Heart left ventricle (tissue), 16 donors: ENCODE measurements at regions not wholly inside any gene's neighbourhood (a gene's known extent, or its start where the extent isn't known, plus 50 kb on each side); places are given as distances from the start of the nearest gene placed in this dataset.

ENCODE experiments used
- ATAC-seq, 4 donors: fragments of 200-7000 bp; cut with Tn5 transposase; one replicate each; pipeline ENCODE4 v1.9.1; 2020 to 2022; ENCODE audit warnings: moderate library complexity in 4 of 4, mild to moderate bottlenecking in 3 of 4, moderate number of reproducible peaks in 1 of 4
- DNase-seq, 5 donors: peaks; one replicate each; pipeline ENCODE4 v3.0.0-alpha.2; 2020
- H3K27ac ChIP-seq, 12 donors: fragments of 200-600 bp; sonication (generic) in 4 of 12; one replicate each; pipeline versions ENCODE4 v1.5.0 to v1.8.0; 2016 to 2022; ENCODE audit warnings: mild to moderate bottlenecking in 2 of 12
- H3K27me3 ChIP-seq, 9 donors: fragments of 200-600 bp; sonication (generic) in 2 of 9; one replicate each; pipeline versions ENCODE4 v1.5.1 to v1.8.0; 2016 to 2022; ENCODE audit warnings: mild to moderate bottlenecking in 3 of 9
- H3K36me3 ChIP-seq, 9 donors: fragments of 200-600 bp; sonication (generic) in 2 of 9; one replicate each; pipeline versions ENCODE4 v1.5.0 to v1.8.0; 2018 to 2022; ENCODE audit warnings: mild to moderate bottlenecking in 2 of 9
- H3K4me1 ChIP-seq, 12 donors: fragments of 200-600 bp; sonication (generic) in 4 of 12; one replicate each; pipeline versions ENCODE4 v1.5.0 to v1.8.0; 2016 to 2022; ENCODE audit warnings: mild to moderate bottlenecking in 3 of 12
- H3K4me3 ChIP-seq, 12 donors: fragments of 200-600 bp; sonication (generic) in 4 of 12; one replicate each; pipeline versions ENCODE4 v1.5.0 to v1.8.0; 2017 to 2022; ENCODE audit warnings: mild to moderate bottlenecking in 9 of 12, moderate library complexity in 4 of 12
- H3K9me3 ChIP-seq, 12 donors: fragments of 200-600 bp; sonication (generic) in 4 of 12; one replicate each; pipeline versions ENCODE4 v1.5.0 to v1.8.0; 2016 to 2022; ENCODE audit warnings: mild to moderate bottlenecking in 1 of 12
- POLR2A ChIP-seq, 2 donors: fragments of 450-650 bp; IDR thresholded peaks; one replicate each; pipeline ENCODE4 v1.6.1; 2017; ENCODE audit warnings: antibody characterized with exemption in 2 of 2, mild to moderate bottlenecking in 2 of 2, moderate library complexity in 2 of 2
- WGBS, 4 donors: extraction: QIAGEN DNeasy Blood & Tissue Kit in 2 of 4; methylation state at CpG; one replicate each; pipeline versions ENCODE4 v1.1.5 to v1.1.7; 2013 to 2018; 5-methylcytosine and 5-hydroxymethylcytosine counted together
- intact Hi-C, 10 donors: fragments of 100-400 bp; cut with DNase I; formaldehyde crosslinking; loops; one replicate each; pipeline versions ENCODE4 v1.11.1 to v1.14.2; 2022
- TF ChIP-seq, protein P1 (sequence below), 12 donors: fragments of 200-600 bp; sonication (generic) in 4 of 12; IDR thresholded peaks; one replicate each; pipeline versions ENCODE4 v1.5.0 to v1.8.0; 2018 to 2022; ENCODE audit warnings: antibody characterized with exemption in 12 of 12, mild to moderate bottlenecking in 5 of 12
- donor health status: ischemic (EF 13 %, LVEDD 7.1; RV severe dilation, severe dysfunction).
- donor health status: healthy with polysubstance abuse.
- donor health status: DM: no; HTN: yes; CAD: no.
- donor health status: DM: no; HTN: no; CAD: no.
- donor health status: ischemic (EF 25% LVEDD 6.9; RV normal size, moderate dysfunction).
- donor health status: ischemic (EF 25% LVEDD 5.7; RV mildly dilated, moderate dysfunction).
- donor health status: healthy.
- donor health status: DM: yes; HTN: yes; CAD: no.
- donor health status: ischemic (EF 35%, LVEDD 5.7; RV mildly dilated, moderate dysfunction).
- donor health status: nonischemic (EF 11% LVEDD 7.7; RV severe dilation, severe dysfunction).
- donor health status: DM: yes; HTN: yes; CAD: no.
- donor health status: PGD.
- donor health status: ischemic (EF 29% LVEDD 5.4; RV normal size, mild dysfunction).
- donor health status: nonischemic (EF 23%, LVEDD 6.1; RV moderate dilation, normal function).

DNA sequence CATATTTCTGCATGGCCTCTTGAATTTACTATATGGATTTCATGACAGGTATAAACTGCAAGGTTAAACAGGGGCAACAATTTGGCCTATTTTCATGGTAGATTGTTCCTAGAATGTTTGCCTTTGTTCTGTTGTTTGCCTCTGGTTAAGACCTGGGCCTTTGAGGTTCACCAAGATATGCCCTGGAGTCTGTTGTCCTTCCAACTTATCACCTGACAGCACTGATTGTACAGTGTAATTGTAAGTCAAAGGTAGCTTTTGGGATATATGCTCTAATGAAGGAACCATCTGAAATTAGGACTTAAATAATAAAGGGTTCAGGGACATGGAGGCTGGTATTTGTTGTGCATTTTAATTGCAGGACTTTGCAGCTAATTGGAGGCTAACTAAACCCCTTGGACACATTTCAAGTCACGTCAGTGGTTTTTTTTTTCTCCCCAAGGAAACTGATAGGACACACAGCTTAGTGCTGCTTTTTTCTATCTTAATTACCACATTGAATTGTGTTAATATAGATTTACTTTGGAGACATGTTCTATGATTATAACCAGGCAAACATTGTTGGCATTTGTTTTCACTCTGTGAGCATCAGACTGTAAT, 771.2 kb upstream of the LINC00305 start:
- H3K36me3 ChIP-seq, result no peaks in the 10 kb centered on the region
- DNase-seq (no peak), ATAC-seq (peak in 2 of 4 donors; percentile 39)
- TF ChIP-seq, protein P1, sequence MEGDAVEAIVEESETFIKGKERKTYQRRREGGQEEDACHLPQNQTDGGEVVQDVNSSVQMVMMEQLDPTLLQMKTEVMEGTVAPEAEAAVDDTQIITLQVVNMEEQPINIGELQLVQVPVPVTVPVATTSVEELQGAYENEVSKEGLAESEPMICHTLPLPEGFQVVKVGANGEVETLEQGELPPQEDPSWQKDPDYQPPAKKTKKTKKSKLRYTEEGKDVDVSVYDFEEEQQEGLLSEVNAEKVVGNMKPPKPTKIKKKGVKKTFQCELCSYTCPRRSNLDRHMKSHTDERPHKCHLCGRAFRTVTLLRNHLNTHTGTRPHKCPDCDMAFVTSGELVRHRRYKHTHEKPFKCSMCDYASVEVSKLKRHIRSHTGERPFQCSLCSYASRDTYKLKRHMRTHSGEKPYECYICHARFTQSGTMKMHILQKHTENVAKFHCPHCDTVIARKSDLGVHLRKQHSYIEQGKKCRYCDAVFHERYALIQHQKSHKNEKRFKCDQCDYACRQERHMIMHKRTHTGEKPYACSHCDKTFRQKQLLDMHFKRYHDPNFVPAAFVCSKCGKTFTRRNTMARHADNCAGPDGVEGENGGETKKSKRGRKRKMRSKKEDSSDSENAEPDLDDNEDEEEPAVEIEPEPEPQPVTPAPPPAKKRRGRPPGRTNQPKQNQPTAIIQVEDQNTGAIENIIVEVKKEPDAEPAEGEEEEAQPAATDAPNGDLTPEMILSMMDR (IDR thresholded peaks at IDR 0.05), result no peak
- TF ChIP-seq POLR2A (IDR thresholded peaks at IDR 0.05), result no peak
- H3K27me3 ChIP-seq, result no peaks in the 10 kb centered on the region
- intact Hi-C loops, result no loop called here
- no peak overlapping the region for H3K4me3 ChIP-seq
- no peaks in the 10 kb centered on the region for H3K9me3 ChIP-seq
- no peak overlapping the region for H3K27ac ChIP-seq
- H3K4me1 ChIP-seq, result peaks cover 0 to 10% (median 0%) of the 10 kb centered on the region in 12 donors
- WGBS, 4 donors, result 8 to 29% (median 20%) methylated on average over 1 of the region's 1 CpG

DNA sequence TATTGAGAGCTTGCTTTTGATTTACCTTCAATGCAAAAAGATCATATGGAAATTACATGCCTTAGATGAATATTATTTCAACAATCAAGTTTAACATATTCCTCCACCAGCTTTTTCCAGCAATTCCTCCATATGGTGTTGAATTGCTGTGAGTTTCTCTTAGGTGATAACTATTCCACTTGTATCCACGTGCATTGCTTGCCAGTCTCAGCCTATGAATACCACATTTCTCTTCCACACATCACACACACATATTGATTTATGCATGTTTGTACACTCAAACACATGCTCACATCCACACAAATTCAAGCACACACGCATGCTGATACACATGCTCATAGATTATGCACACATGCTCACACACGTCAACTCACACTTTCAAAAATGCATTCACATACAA, 770.0 kb upstream of the LINC00305 start:
- no peak for DNase-seq
- ATAC-seq, result no peak
- Histone ChIP-seq H3K27ac (no peak overlapping the region), H3K4me1 (peaks cover 0 to 10% (median 0%) of the 10 kb centered on the region in 12 donors), H3K9me3 (no peaks in the 10 kb centered on the region), H3K36me3 (no peaks in the 10 kb centered on the region), H3K4me3 (no peak overlapping the region), H3K27me3 (no peaks in the 10 kb centered on the region)
- intact Hi-C loops, result no loop called here
- TF ChIP-seq, protein P1 (IDR thresholded peaks at IDR 0.05), result no peak
- TF ChIP-seq POLR2A (IDR thresholded peaks at IDR 0.05), result no peak
- WGBS, 4 donors, result 83 to 85% (median 84%) methylated on average over 3 of the region's 3 CpGs

DNA sequence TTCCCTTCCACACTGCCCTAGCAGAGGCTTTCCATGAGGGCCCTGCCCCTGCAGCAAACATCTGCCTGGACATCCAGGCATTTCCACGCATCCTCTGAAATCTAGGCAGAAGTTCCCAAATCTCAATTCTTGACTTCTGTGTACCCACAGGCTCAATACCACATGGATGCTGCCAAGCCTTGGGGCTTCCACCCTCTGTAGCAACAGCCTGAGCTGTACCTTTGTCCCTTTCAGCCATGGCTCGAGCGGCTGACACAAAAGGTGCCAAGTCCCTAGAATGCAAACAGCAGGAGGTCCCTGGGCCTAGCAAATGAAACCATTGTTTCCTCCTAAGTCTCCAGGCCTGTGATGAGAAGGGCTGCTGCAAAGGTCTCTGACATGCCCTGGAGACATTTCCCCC, 744.5 kb upstream of the LINC00305 start:
- DNase-seq (no peak), ATAC-seq (no peak)
- no peaks in the 10 kb centered on the region for H3K27me3 ChIP-seq
- H3K9me3 ChIP-seq, result peaks cover 0 to 8% (median 0%) of the 10 kb centered on the region in 12 donors
- H3K36me3 ChIP-seq, result no peaks in the 10 kb centered on the region
- WGBS, 4 donors, result 89 to 96% (median 95%) methylated on average over 3 of the region's 3 CpGs
- no peak overlapping the region for H3K27ac ChIP-seq
- TF ChIP-seq, protein P1 (IDR thresholded peaks at IDR 0.05), result no peak
- no peak for TF ChIP-seq POLR2A (IDR thresholded peaks at IDR 0.05)
- H3K4me1 ChIP-seq, result no peaks in the 10 kb centered on the region
- intact Hi-C loops, result no loop called here
- no peak overlapping the region for H3K4me3 ChIP-seq

DNA sequence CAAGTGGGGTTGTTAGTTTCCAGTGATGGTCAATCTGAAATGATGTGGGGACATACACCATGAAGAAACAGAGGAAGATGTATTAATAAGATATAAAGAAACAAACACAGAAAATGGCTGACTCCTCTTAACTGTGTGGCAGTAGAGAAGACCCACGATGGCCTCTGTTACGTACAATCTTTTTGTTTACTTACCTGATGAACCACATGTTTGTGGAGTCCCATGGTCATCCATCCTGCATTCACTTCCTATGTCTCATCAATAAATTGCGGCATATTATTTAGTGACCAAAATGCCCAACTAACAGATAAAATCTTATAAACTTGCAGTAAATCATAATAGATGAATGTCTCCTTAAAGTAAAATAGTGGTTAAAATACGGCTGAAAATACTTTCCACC, 740.1 kb upstream of the LINC00305 start:
- Histone ChIP-seq H3K4me1 (no peaks in the 10 kb centered on the region), H3K36me3 (no peaks in the 10 kb centered on the region), H3K27ac (no peak overlapping the region), H3K4me3 (no peak overlapping the region), H3K27me3 (no peaks in the 10 kb centered on the region), H3K9me3 (peaks cover 0 to 5% (median 0%) of the 10 kb centered on the region in 12 donors)
- intact Hi-C loops, result no loop called here
- no peak for DNase-seq
- ATAC-seq, result no peak
- TF ChIP-seq POLR2A (IDR thresholded peaks at IDR 0.05), result no peak
- TF ChIP-seq, protein P1 (IDR thresholded peaks at IDR 0.05), result no peak
- 84 to 88% (median 87%) methylated on average over 4 of the region's 4 CpGs for WGBS, 4 donors
